Mammary epithelial cell (primary cell): ENCODE measurements at regions not wholly inside any gene's neighbourhood (a gene's known extent, or its start where the extent isn't known, plus 50 kb on each side); places are given as distances from the start of the nearest gene placed in this dataset.

Experiments used
- CTCF ChIP-seq, 2 donors: IDR thresholded peaks in 1 of 2; conservative IDR thresholded peaks in 1 of 2; 2 replicates each; pipeline ENCODE4 v1.5.1; 2011 to 2012; ENCODE audit warnings: inconsistent platforms in 2 of 2, low read length in 2 of 2, mild to moderate bottlenecking in 2 of 2, control low read depth in 1 of 2, low read depth in 1 of 2; ENCODE audit not compliant: insufficient read depth in 1 of 2; ENCODE audit errors: extremely low read depth in 1 of 2
- EZH2 ChIP-seq: IDR thresholded peaks from 2 replicates; pipeline ENCODE4 v1.6.1; 2012; ENCODE audit warnings: low read length, inconsistent platforms, borderline replicate concordance

GRCh38 chrX:16418650-16419049 is 231.3 kb upstream of the S100G start:
- TF ChIP-seq CTCF (conservative IDR thresholded peaks at IDR 0.05 in 1 of 2, IDR thresholded peaks at IDR 0.05 in 1 of 2; ENCODE audit: extremely low read depth in 1 of 2, insufficient read depth in 1 of 2, low read depth in 1 of 2, low read length in 2 of 2) (no peak), EZH2 (no peak)
